Esophagus muscularis mucosa (tissue), 4 donors: ENCODE measurements at regions not wholly inside any gene's neighbourhood (a gene's known extent, or its start where the extent isn't known, plus 50 kb on each side); places are given as distances from the start of the nearest gene placed in this dataset.

ENCODE experiments used
- CTCF ChIP-seq, 3 experiments: fragments of 200-600 bp in 2 of 3; fragments of 450-650 bp in 1 of 3; sonication (generic) in 2 of 3; IDR thresholded peaks; one replicate each; pipeline ENCODE4 v1.5.1; 2017 to 2019; ENCODE audit warnings: antibody characterized with exemption in 3 of 3, mild to moderate bottlenecking in 2 of 3, moderate library complexity in 1 of 3
- EP300 ChIP-seq: sonication (generic); formaldehyde crosslinking; IDR thresholded peaks from one replicate; pipeline ENCODE4 v1.6.1; 2017; ENCODE audit warnings: antibody characterized with exemption
- POLR2AphosphoS5 ChIP-seq, 2 donors: sonication (generic); formaldehyde crosslinking; IDR thresholded peaks; one replicate each; pipeline ENCODE4 v1.6.1; 2017; ENCODE audit warnings: antibody characterized with exemption in 2 of 2

- TF ChIP-seq CTCF (IDR thresholded peaks at IDR 0.05) = no peak
- no peak for TF ChIP-seq POLR2AphosphoS5 (IDR thresholded peaks at IDR 0.05)
- TF ChIP-seq EP300 = no peak
These were observed 920.9 kb upstream of the LRFN5 start for GRCh38 chr14:40685764-40686163.
